Glutamatergic neuron (in vitro differentiated cells): ENCODE measurements at regions not wholly inside any gene's neighbourhood (a gene's known extent, or its start where the extent isn't known, plus 50 kb on each side); places are given as distances from the start of the nearest gene placed in this dataset.

Experiments used
- DNase-seq: peaks from one replicate; pipeline ENCODE4 v3.0.0; 2022
- H3K27ac Mint-ChIP-seq: one replicate; pipeline ENCODE4 v1.8.0; 2020; ENCODE audit warnings: mild to moderate bottlenecking, mixed read lengths, inconsistent platforms; ENCODE audit not compliant: unreplicated experiment
- H3K27me3 Mint-ChIP-seq: one replicate; pipeline ENCODE4 v1.8.0; 2020; ENCODE audit warnings: mild to moderate bottlenecking, moderate library complexity, mixed read lengths, inconsistent platforms; ENCODE audit not compliant: unreplicated experiment
- H3K36me3 Mint-ChIP-seq: one replicate; pipeline ENCODE4 v1.8.0; 2020; ENCODE audit warnings: mild to moderate bottlenecking, mixed read lengths, inconsistent platforms; ENCODE audit not compliant: unreplicated experiment
- H3K4me1 Mint-ChIP-seq: one replicate; pipeline ENCODE4 v1.8.0; 2020; ENCODE audit warnings: mild to moderate bottlenecking, low read depth, mixed read lengths, inconsistent platforms; ENCODE audit not compliant: unreplicated experiment
- H3K4me3 Mint-ChIP-seq: one replicate; pipeline ENCODE4 v1.8.0; 2020; ENCODE audit warnings: mild to moderate bottlenecking, mixed read lengths, inconsistent platforms; ENCODE audit not compliant: unreplicated experiment
- H3K9me3 Mint-ChIP-seq: one replicate; pipeline ENCODE4 v1.8.0; 2020; ENCODE audit warnings: mild to moderate bottlenecking, moderate library complexity, mixed read lengths, inconsistent platforms; ENCODE audit not compliant: unreplicated experiment
- TF ChIP-seq, protein P1 (sequence below): fragments of 200-600 bp; sonication (generic); IDR thresholded peaks from one replicate; pipeline ENCODE4 v1.5.0; 2021; ENCODE audit not compliant: partially characterized antibody, unreplicated experiment

DNA sequence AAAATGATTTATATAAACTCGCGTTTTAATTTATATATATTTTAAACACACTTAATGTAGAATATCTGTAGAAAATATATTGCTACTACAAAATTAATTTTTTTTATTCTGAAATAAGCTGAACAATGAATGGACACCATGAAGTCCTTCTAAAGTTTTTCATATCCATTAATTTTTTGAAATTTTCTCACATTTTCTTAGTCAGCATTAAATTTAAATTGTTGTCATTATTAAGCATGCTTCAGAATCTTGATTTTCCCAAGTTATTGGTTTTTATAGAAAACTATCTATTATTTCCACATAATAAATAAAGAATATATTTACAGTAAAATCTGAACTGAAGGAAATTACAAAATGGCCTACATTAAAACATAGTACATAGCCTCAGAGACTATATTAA is 1314.9 kb upstream of the CDH6 start:
- no peaks in the 10 kb centered on the region for H3K36me3 Mint-ChIP-seq
- no peaks in the 10 kb centered on the region for H3K27me3 Mint-ChIP-seq
- no peaks in the 10 kb centered on the region for H3K4me1 Mint-ChIP-seq

DNA sequence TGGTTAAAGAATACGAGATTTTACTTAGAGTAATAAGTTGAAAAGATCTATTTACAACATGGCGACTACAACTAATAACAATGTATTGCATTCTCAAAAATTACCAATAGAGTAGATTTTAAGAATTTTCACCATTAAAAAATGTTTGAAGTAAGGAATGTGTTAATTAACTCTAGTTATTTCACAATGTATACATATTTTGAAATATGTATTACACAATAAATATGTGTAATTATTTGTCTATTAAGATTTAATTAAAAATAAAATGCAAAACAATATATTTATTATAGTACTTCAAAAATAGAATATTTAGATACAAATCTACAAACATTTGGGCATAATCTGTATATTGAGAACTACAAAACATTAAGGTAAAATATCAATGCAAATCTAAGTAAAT is 1326.3 kb upstream of the CDH6 start:
- H3K4me1 Mint-ChIP-seq, result no peaks in the 10 kb centered on the region
- TF ChIP-seq, protein P1, sequence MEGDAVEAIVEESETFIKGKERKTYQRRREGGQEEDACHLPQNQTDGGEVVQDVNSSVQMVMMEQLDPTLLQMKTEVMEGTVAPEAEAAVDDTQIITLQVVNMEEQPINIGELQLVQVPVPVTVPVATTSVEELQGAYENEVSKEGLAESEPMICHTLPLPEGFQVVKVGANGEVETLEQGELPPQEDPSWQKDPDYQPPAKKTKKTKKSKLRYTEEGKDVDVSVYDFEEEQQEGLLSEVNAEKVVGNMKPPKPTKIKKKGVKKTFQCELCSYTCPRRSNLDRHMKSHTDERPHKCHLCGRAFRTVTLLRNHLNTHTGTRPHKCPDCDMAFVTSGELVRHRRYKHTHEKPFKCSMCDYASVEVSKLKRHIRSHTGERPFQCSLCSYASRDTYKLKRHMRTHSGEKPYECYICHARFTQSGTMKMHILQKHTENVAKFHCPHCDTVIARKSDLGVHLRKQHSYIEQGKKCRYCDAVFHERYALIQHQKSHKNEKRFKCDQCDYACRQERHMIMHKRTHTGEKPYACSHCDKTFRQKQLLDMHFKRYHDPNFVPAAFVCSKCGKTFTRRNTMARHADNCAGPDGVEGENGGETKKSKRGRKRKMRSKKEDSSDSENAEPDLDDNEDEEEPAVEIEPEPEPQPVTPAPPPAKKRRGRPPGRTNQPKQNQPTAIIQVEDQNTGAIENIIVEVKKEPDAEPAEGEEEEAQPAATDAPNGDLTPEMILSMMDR, result no peak
- H3K9me3 Mint-ChIP-seq, result no peaks in the 10 kb centered on the region
- no peak overlapping the region for H3K27ac Mint-ChIP-seq
- H3K36me3 Mint-ChIP-seq, result no peaks in the 10 kb centered on the region
- no peak overlapping the region for H3K4me3 Mint-ChIP-seq
- DNase-seq, result no peak
- no peaks in the 10 kb centered on the region for H3K27me3 Mint-ChIP-seq

More for the DNA sequence above, 1314.9 kb upstream of the CDH6 start:
- no peak for DNase-seq
- no peaks in the 10 kb centered on the region for H3K9me3 Mint-ChIP-seq
- H3K27ac Mint-ChIP-seq, result no peak overlapping the region
- TF ChIP-seq, protein P1, result no peak
- H3K4me3 Mint-ChIP-seq, result no peak overlapping the region

DNA sequence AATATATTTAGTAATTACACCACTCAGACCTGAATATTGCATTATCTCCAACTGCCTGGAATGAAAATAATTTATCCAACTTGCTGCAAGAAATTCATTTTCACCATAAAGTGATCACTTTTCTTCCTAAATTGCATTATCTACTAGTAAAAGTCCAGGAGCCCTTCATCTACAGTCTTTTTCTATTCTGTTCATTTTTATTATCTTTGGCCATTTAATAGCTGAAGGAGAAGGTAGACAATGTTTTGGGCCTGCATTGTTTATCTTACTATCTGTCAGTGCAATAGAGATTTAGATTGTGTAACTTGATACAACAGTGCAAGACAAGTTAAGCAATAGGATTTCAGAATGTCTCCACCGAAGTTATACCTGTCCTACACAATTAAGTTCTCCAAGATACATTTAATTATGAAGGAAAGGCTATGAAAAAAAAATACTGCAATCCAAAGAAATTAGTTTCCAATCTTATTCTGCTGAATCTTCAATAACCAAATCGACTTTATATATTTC is 1339.7 kb upstream of the CDH6 start:
- no peaks in the 10 kb centered on the region for H3K27me3 Mint-ChIP-seq
- no peaks in the 10 kb centered on the region for H3K9me3 Mint-ChIP-seq
- H3K4me3 Mint-ChIP-seq, result no peak overlapping the region
- TF ChIP-seq, protein P1, result no peak
- H3K36me3 Mint-ChIP-seq, result no peaks in the 10 kb centered on the region
- H3K27ac Mint-ChIP-seq, result no peak overlapping the region
- no peaks in the 10 kb centered on the region for H3K4me1 Mint-ChIP-seq
- no peak for DNase-seq

DNA sequence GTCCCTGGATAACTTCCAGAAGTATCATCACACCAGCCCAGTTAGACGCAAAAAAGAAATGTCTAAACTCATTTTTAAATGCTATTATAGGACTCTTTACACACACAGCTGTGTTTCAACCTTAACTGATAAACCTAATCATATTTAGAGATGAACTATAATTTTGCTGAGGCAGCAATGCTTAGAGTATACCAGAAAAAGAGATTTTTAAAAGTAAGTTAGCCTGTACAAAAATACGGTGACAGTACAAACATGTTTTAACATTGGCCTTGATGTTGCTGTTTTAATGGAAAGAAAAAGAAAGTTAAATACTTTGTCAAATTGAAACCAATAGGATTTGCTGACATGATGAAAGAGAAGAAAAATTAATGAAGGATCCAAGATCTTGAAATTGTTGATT is 1341.2 kb upstream of the CDH6 start:
- TF ChIP-seq, protein P1, result no peak
- Mint-ChIP-seq H3K9me3 (no peaks in the 10 kb centered on the region), H3K27ac (no peak overlapping the region), H3K4me1 (no peaks in the 10 kb centered on the region), H3K4me3 (no peak overlapping the region), H3K27me3 (peaks cover 1% of the 10 kb centered on the region), H3K36me3 (no peaks in the 10 kb centered on the region)
- no peak for DNase-seq

DNA sequence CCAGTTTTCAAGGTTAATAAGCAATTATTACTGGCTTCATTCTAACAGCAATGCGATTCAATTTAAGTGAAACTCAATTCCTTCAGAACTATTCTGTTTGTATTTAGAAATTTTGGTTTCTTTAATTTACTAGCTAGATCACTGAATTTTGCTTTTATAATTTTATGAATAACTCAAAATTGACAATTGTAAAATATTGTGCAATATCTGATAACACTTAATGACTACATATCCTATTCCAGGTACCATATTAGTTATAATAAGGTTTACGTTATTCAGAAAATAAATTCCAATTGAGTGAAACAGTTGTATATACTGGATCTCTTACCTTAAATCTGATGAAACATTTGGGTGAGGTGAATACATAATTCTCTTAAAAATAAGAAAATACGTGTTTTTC is 1348.3 kb upstream of the CDH6 start:
- Mint-ChIP-seq H3K9me3 (no peaks in the 10 kb centered on the region), H3K4me1 (no peaks in the 10 kb centered on the region), H3K36me3 (no peaks in the 10 kb centered on the region), H3K27ac (no peak overlapping the region), H3K4me3 (no peak overlapping the region), H3K27me3 (peaks cover 1% of the 10 kb centered on the region)
- TF ChIP-seq, protein P1, result no peak
- no peak for DNase-seq
